ENCODE measurements at regions not wholly inside any gene's neighbourhood (a gene's known extent, or its start where the extent isn't known, plus 50 kb on each side); places are given as distances from the start of the nearest gene placed in this dataset.

- TF ChIP-seq EZH2 (IDR thresholded peaks at IDR 0.05; ENCODE audit: borderline replicate concordance, low read depth, low read length, severe bottlenecking) (no peak), JUN (IDR thresholded peaks at IDR 0.05; ENCODE audit: borderline replicate concordance, insufficient read depth, insufficient read length, low read depth) (no peak), CTCF (IDR thresholded peaks at IDR 0.05; ENCODE audit: extremely low read depth in 1 of 2, insufficient read depth in 1 of 2, low read depth in 1 of 2, low read length in 2 of 2) (no peak), POLR2AphosphoS5 (IDR thresholded peaks at IDR 0.05; ENCODE audit: insufficient read depth, low read depth, low read length) (no peak), MYC (IDR thresholded peaks at IDR 0.05; ENCODE audit: low read depth, low read length) (no peak), MAX (IDR thresholded peaks at IDR 0.05; ENCODE audit: insufficient read depth, insufficient read length) (no peak), POLR2A (IDR thresholded peaks at IDR 0.05; ENCODE audit: low read depth, low read length) (no peak)
Measured at GRCh38 chr11:91978747-91979146, 245.9 kb upstream of the FAT3 start.

Measured in endothelial cell of umbilical vein (primary cell).